ENCODE measurements at regions not wholly inside any gene's neighbourhood (a gene's known extent, or its start where the extent isn't known, plus 50 kb on each side); places are given as distances from the start of the nearest gene placed in this dataset.

DNA sequence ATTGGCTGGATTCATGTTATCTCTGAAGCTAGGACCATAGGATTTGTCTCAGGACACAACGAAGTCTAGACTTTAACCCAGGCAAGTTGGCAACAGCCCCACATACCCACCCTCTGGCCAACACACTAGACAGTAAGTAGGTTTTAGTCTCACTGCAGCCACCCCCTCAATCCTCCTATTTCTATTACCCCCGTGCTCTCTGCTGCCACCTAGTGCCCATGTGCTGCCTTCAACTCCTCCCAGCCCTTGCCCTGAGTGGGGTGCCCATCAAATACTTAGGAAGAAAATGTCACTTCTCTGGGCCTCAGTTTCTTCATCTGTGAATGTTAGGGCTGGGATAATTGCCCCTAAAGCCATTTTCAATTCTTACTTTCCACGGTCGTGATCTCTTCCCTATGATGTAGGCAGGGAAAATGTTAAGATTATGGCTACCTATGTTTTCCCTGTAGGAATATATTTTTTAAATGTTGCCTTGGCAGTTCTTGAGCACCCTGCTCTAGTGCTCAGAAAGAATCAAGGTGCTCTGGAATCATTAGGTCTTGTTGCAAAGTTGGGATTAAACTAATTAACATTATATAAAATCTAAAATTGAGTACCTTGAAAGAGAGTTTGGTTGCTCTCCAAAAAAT lies 213.0 kb downstream of the LMX1A start:
- Histone ChIP-seq H2AFZ (ENCODE audit: control insufficient read depth, low read length) (no peak overlapping the region), H4K20me1 (ENCODE audit: control insufficient read depth, extremely low read depth, insufficient read depth, low read length) (no peaks in the 10 kb centered on the region), H3K9ac (ENCODE audit: control insufficient read depth, extremely low read depth, insufficient read depth, low read length) (no peak overlapping the region), H3K9me3 (ENCODE audit: control insufficient read depth, low read depth, low read length) (no peaks in the 10 kb centered on the region), H3K4me1 (ENCODE audit: control insufficient read depth, extremely low read depth, insufficient read depth, low read length) (no peaks in the 10 kb centered on the region), H3K27me3 (ENCODE audit: control insufficient read depth, extremely low read depth, insufficient read depth, low read length) (no peaks in the 10 kb centered on the region), H3K79me2 (ENCODE audit: control insufficient read depth, insufficient read depth, low read length) (no peaks in the 10 kb centered on the region), H3K27ac (ENCODE audit: control insufficient read depth, insufficient read depth, low read length) (no peak overlapping the region), H3K4me2 (ENCODE audit: control insufficient read depth, extremely low read depth, insufficient read depth, low read depth, low read length) (no peak overlapping the region), H3K4me3 (ENCODE audit: control insufficient read depth in 2 of 3, extremely low read depth in 1 of 3, insufficient read depth in 2 of 3, low read depth in 1 of 3, low read length in 3 of 3) (no peak overlapping the region), H3K9me1 (ENCODE audit: control insufficient read depth, extremely low read depth, insufficient read depth, low read length) (no peaks in the 10 kb centered on the region), H3K36me3 (ENCODE audit: control insufficient read depth in 2 of 2, extremely low read depth in 1 of 2, insufficient read depth in 2 of 2, low read length in 2 of 2) (no peaks in the 10 kb centered on the region)
- TF ChIP-seq, protein P1, sequence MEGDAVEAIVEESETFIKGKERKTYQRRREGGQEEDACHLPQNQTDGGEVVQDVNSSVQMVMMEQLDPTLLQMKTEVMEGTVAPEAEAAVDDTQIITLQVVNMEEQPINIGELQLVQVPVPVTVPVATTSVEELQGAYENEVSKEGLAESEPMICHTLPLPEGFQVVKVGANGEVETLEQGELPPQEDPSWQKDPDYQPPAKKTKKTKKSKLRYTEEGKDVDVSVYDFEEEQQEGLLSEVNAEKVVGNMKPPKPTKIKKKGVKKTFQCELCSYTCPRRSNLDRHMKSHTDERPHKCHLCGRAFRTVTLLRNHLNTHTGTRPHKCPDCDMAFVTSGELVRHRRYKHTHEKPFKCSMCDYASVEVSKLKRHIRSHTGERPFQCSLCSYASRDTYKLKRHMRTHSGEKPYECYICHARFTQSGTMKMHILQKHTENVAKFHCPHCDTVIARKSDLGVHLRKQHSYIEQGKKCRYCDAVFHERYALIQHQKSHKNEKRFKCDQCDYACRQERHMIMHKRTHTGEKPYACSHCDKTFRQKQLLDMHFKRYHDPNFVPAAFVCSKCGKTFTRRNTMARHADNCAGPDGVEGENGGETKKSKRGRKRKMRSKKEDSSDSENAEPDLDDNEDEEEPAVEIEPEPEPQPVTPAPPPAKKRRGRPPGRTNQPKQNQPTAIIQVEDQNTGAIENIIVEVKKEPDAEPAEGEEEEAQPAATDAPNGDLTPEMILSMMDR (optimal IDR thresholded peaks at IDR 0.05 in 1 of 3, IDR thresholded peaks at IDR 0.05 in 1 of 3, conservative IDR thresholded peaks at IDR 0.05 in 1 of 3; ENCODE audit: extremely low read depth in 1 of 3, insufficient read depth in 2 of 3, low read length in 3 of 3) = peak; percentile 80 to 96 (median 88)
- TF ChIP-seq EZH2 (IDR thresholded peaks at IDR 0.05; ENCODE audit: low read length) = no peak
- FAIRE-seq = no peak
- dilution Hi-C loops (cut with MboI; ENCODE audit: extremely low pct_ligation_motif_present, low sequenced_read_pairs) = loop anchor here (10.0 kb wide), 1 partner anchor 221 kb away; no protein-coding TSS in a partner anchor
- DNase-seq (ENCODE audit: low read depth, low spot score) = no peak

DNA sequence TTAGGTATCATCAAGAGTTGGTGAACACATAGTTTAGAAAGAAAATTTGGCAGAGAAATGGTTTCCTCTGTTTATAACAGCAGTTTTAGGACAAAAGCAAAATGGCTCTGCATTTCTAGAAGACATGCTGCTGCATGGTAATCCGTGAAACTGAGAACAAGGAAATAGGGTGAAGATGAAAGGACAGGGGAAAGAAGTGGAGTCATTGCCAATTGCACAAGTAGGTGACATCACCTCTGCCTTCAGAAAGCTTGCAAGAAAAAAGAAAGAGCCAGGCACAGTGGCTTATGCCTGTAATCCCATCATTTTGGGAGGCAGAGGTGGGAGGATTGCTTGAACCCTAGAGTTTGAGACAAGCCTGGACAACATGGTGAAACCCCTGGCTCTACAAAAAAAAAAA lies 217.6 kb downstream of the LMX1A start:
- no peaks in the 10 kb centered on the region for H4K20me1 ChIP-seq (ENCODE audit: control insufficient read depth, extremely low read depth, insufficient read depth, low read length)
- no peaks in the 10 kb centered on the region for H3K79me2 ChIP-seq (ENCODE audit: control insufficient read depth, insufficient read depth, low read length)
- DNase-seq (ENCODE audit: low read depth, low spot score) (no peak), FAIRE-seq (no peak)
- no peaks in the 10 kb centered on the region for H3K4me1 ChIP-seq (ENCODE audit: control insufficient read depth, extremely low read depth, insufficient read depth, low read length)
- no peak overlapping the region for H3K4me2 ChIP-seq (ENCODE audit: control insufficient read depth, extremely low read depth, insufficient read depth, low read depth, low read length)
- no peak overlapping the region for H3K9ac ChIP-seq (ENCODE audit: control insufficient read depth, extremely low read depth, insufficient read depth, low read length)
- no peaks in the 10 kb centered on the region for H3K9me1 ChIP-seq (ENCODE audit: control insufficient read depth, extremely low read depth, insufficient read depth, low read length)
- no peaks in the 10 kb centered on the region for H3K36me3 ChIP-seq (ENCODE audit: control insufficient read depth in 2 of 2, extremely low read depth in 1 of 2, insufficient read depth in 2 of 2, low read length in 2 of 2)
- no peaks in the 10 kb centered on the region for H3K9me3 ChIP-seq (ENCODE audit: control insufficient read depth, low read depth, low read length)
- H3K4me3 ChIP-seq (ENCODE audit: control insufficient read depth in 2 of 3, extremely low read depth in 1 of 3, insufficient read depth in 2 of 3, low read depth in 1 of 3, low read length in 3 of 3) = no peak overlapping the region
- no peak overlapping the region for H2AFZ ChIP-seq (ENCODE audit: control insufficient read depth, low read length)
- H3K27ac ChIP-seq (ENCODE audit: control insufficient read depth, insufficient read depth, low read length) = no peak overlapping the region
- TF ChIP-seq EZH2 (IDR thresholded peaks at IDR 0.05; ENCODE audit: low read length) = no peak
- TF ChIP-seq, protein P1 (optimal IDR thresholded peaks at IDR 0.05 in 1 of 3, IDR thresholded peaks at IDR 0.05 in 1 of 3, conservative IDR thresholded peaks at IDR 0.05 in 1 of 3; ENCODE audit: extremely low read depth in 1 of 3, insufficient read depth in 2 of 3, low read length in 3 of 3) = no peak
- H3K27me3 ChIP-seq (ENCODE audit: control insufficient read depth, extremely low read depth, insufficient read depth, low read length) = peaks cover 4% of the 10 kb centered on the region
- dilution Hi-C loops (cut with MboI; ENCODE audit: extremely low pct_ligation_motif_present, low sequenced_read_pairs) = no loop called here

Data from keratinocyte (primary cell).